GM19023 (cell line): ENCODE measurements at regions not wholly inside any gene's neighbourhood (a gene's known extent, or its start where the extent isn't known, plus 50 kb on each side); places are given as distances from the start of the nearest gene placed in this dataset.
"Not testable (repeated sequence)": the region's sequence is repeated elsewhere in the genome, so short reads cannot be mapped to it uniquely, and the experiment has no call there.

Experiments
- ATAC-seq: cut with Tn5 transposase; IDR thresholded peaks from one replicate; pipeline ENCODE4 v1.9.1; 2021; ENCODE audit warnings: mild to moderate bottlenecking, moderate library complexity; ENCODE audit not compliant: unreplicated experiment

- ATAC-seq, result no peak
Observed at GRCh38 chr5:2165203-2165602, 282.5 kb upstream of the IRX4 start.

GRCh38 chr5:2164586-2164985, 281.9 kb upstream of the IRX4 start:
- no peak for ATAC-seq

- ATAC-seq, result no peak
Observed at GRCh38 chr5:2163940-2164490, 281.3 kb upstream of the IRX4 start.

- ATAC-seq, result no peak
Observed at GRCh38 chr5:2163060-2163856, 280.5 kb upstream of the IRX4 start.

GRCh38 chr5:2160811-2161210, 278.1 kb upstream of the IRX4 start:
- ATAC-seq, result no peak

GRCh38 chr5:2158767-2159166, 276.0 kb upstream of the IRX4 start:
- ATAC-seq, result no peak

GRCh38 chr5:2158109-2158508, 275.4 kb upstream of the IRX4 start:
- ATAC-seq, result no peak

GRCh38 chr5:2157372-2157771, 274.6 kb upstream of the IRX4 start:
- no peak for ATAC-seq

- ATAC-seq, result no peak
Observed at GRCh38 chr5:2156358-2157059, 273.8 kb upstream of the IRX4 start.

GRCh38 chr5:2155556-2155955, 272.8 kb upstream of the IRX4 start:
- ATAC-seq, result no peak

- no peak for ATAC-seq
Observed at GRCh38 chr5:2153802-2154201, 271.1 kb upstream of the IRX4 start.

GRCh38 chr5:2153350-2153749, 270.6 kb upstream of the IRX4 start:
- ATAC-seq, result no peak

GRCh38 chr5:2151301-2151888, 268.7 kb upstream of the IRX4 start:
- ATAC-seq, result not testable (repeated sequence)

- no peak for ATAC-seq
Observed at GRCh38 chr5:2149195-2149539, 266.4 kb upstream of the IRX4 start.

- no peak for ATAC-seq
Observed at GRCh38 chr5:2148312-2149194, 265.8 kb upstream of the IRX4 start.

- no peak for ATAC-seq
Observed at GRCh38 chr5:2147504-2148311, 265.0 kb upstream of the IRX4 start.

- ATAC-seq, result no peak
Observed at GRCh38 chr5:2143646-2144353, 261.1 kb upstream of the IRX4 start.

GRCh38 chr5:2143088-2143487, 260.4 kb upstream of the IRX4 start:
- ATAC-seq, result no peak

- ATAC-seq, result no peak
Observed at GRCh38 chr5:2142456-2142954, 259.8 kb upstream of the IRX4 start.
